ENCODE measurements at regions not wholly inside any gene's neighbourhood (a gene's known extent, or its start where the extent isn't known, plus 50 kb on each side); places are given as distances from the start of the nearest gene placed in this dataset.

GRCh38 chr9:75422944-75423522, 334.7 kb downstream of the OSTF1 start:
- no peak for DNase-seq
- no peak for TF ChIP-seq EZH2 (IDR thresholded peaks at IDR 0.05; ENCODE audit: low read depth)
- TF ChIP-seq, protein P1, sequence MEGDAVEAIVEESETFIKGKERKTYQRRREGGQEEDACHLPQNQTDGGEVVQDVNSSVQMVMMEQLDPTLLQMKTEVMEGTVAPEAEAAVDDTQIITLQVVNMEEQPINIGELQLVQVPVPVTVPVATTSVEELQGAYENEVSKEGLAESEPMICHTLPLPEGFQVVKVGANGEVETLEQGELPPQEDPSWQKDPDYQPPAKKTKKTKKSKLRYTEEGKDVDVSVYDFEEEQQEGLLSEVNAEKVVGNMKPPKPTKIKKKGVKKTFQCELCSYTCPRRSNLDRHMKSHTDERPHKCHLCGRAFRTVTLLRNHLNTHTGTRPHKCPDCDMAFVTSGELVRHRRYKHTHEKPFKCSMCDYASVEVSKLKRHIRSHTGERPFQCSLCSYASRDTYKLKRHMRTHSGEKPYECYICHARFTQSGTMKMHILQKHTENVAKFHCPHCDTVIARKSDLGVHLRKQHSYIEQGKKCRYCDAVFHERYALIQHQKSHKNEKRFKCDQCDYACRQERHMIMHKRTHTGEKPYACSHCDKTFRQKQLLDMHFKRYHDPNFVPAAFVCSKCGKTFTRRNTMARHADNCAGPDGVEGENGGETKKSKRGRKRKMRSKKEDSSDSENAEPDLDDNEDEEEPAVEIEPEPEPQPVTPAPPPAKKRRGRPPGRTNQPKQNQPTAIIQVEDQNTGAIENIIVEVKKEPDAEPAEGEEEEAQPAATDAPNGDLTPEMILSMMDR (conservative IDR thresholded peaks at IDR 0.05), result no peak
- intact Hi-C loops (cut with micrococcal nuclease; ENCODE audit: unreplicated experiment), result loop anchor here (10.0 kb wide), 1 partner anchor 62 kb away; no protein-coding TSS in a partner anchor
- Histone ChIP-seq H4K20me1 (ENCODE audit: insufficient read depth) (no peaks in the 10 kb centered on the region), H2AFZ (no peak overlapping the region), H3K27ac (no peak overlapping the region), H3K27me3 (ENCODE audit: insufficient read depth, low read depth) (peaks cover 5% of the 10 kb centered on the region; the same call in 1 of the 2 replicates), H3K79me2 (ENCODE audit: low read depth) (no peaks in the 10 kb centered on the region), H3K4me3 (no peak overlapping the region), H3K9me2 (ENCODE audit: insufficient read depth) (no peaks in the 10 kb centered on the region), H3K4me1 (replicated peaks; ENCODE audit: insufficient read depth) (no peaks in the 10 kb centered on the region), H3K9me3 (ENCODE audit: insufficient read depth, low read depth) (no peaks in the 10 kb centered on the region), H3K36me3 (ENCODE audit: low read depth) (no peaks in the 10 kb centered on the region), H3F3A (ENCODE audit: insufficient read depth, low read depth) (no peaks in the 10 kb centered on the region), H3K4me2 (no peak overlapping the region)
- BruUV-seq (replicated peaks), result no TSS peak
- ChIA-PET POLR2A (ENCODE audit: unreplicated experiment) (no interaction called here), CTCF (no interaction called here)

- Histone ChIP-seq H3K4me2 (no peak overlapping the region), H3F3A (ENCODE audit: insufficient read depth, low read depth) (no peaks in the 10 kb centered on the region), H3K27ac (no peak overlapping the region), H3K9me2 (ENCODE audit: insufficient read depth) (no peaks in the 10 kb centered on the region), H3K27me3 (ENCODE audit: insufficient read depth, low read depth) (peaks cover 5% of the 10 kb centered on the region; the same call in 1 of the 2 replicates), H3K4me1 (replicated peaks; ENCODE audit: insufficient read depth) (no peaks in the 10 kb centered on the region), H3K36me3 (ENCODE audit: low read depth) (no peaks in the 10 kb centered on the region), H2AFZ (no peak overlapping the region), H4K20me1 (ENCODE audit: insufficient read depth) (no peaks in the 10 kb centered on the region), H3K79me2 (ENCODE audit: low read depth) (no peaks in the 10 kb centered on the region), H3K9me3 (ENCODE audit: insufficient read depth, low read depth) (no peaks in the 10 kb centered on the region), H3K4me3 (no peak overlapping the region)
- TF ChIP-seq, protein P1 (conservative IDR thresholded peaks at IDR 0.05), result no peak
- no peak for TF ChIP-seq EZH2 (IDR thresholded peaks at IDR 0.05; ENCODE audit: low read depth)
- POLR2A ChIA-PET (ENCODE audit: unreplicated experiment), result interaction anchor here (0.6 kb wide), 1 partner anchor 160 kb away, joined by 35 read pairs; no protein-coding TSS in a partner anchor
- no peak for DNase-seq
- intact Hi-C loops (cut with micrococcal nuclease; ENCODE audit: unreplicated experiment), result loop anchor here (10.0 kb wide), 1 partner anchor 55 kb away; no protein-coding TSS in a partner anchor
- no TSS peak for BruUV-seq (replicated peaks)
- CTCF ChIA-PET, result no interaction called here
Measured at GRCh38 chr9:75429531-75430475, 341.5 kb downstream of the OSTF1 start.

- Histone ChIP-seq H3K79me2 (ENCODE audit: low read depth) (no peaks in the 10 kb centered on the region), H3K9me3 (ENCODE audit: insufficient read depth, low read depth) (no peaks in the 10 kb centered on the region), H3K4me1 (replicated peaks; ENCODE audit: insufficient read depth) (no peaks in the 10 kb centered on the region), H3F3A (ENCODE audit: insufficient read depth, low read depth) (no peaks in the 10 kb centered on the region), H3K4me3 (no peak overlapping the region), H3K27me3 (ENCODE audit: insufficient read depth, low read depth) (peaks cover 5% of the 10 kb centered on the region; the same call in 1 of the 2 replicates), H3K36me3 (ENCODE audit: low read depth) (no peaks in the 10 kb centered on the region), H2AFZ (no peak overlapping the region), H3K4me2 (no peak overlapping the region), H4K20me1 (ENCODE audit: insufficient read depth) (no peaks in the 10 kb centered on the region), H3K27ac (no peak overlapping the region), H3K9me2 (ENCODE audit: insufficient read depth) (no peaks in the 10 kb centered on the region)
- DNase-seq, result no peak
- no peak for TF ChIP-seq EZH2 (IDR thresholded peaks at IDR 0.05; ENCODE audit: low read depth)
- TF ChIP-seq, protein P1 (conservative IDR thresholded peaks at IDR 0.05), result no peak
- BruUV-seq (replicated peaks), result no TSS peak
- intact Hi-C loops (cut with micrococcal nuclease; ENCODE audit: unreplicated experiment), result no loop called here
- CTCF ChIA-PET, result no interaction called here
- POLR2A ChIA-PET (ENCODE audit: unreplicated experiment), result no interaction called here
Measured at GRCh38 chr9:75431375-75431774, 343.1 kb downstream of the OSTF1 start.
